ENCODE measurements at regions not wholly inside any gene's neighbourhood (a gene's known extent, or its start where the extent isn't known, plus 50 kb on each side); places are given as distances from the start of the nearest gene placed in this dataset.
A peak's percentile ranks its signal among the peaks of the same experiment; 100 is the strongest.

GRCh38 chr6:137372532-137372931 is 121.7 kb downstream of the OLIG3 start:
- no peak overlapping the region for H3K4me3 ChIP-seq (ENCODE audit: insufficient read depth, low read depth, low read length)
- H3K9me3 ChIP-seq (ENCODE audit: control insufficient read depth, low read length): no peaks in the 10 kb centered on the region
- peaks cover 3% of the 10 kb centered on the region for H3K27me3 ChIP-seq (ENCODE audit: control insufficient read depth, insufficient read depth, low read length, poor library complexity, severe bottlenecking)
- H3K36me3 ChIP-seq (ENCODE audit: control insufficient read depth, insufficient read depth, low read length): no peaks in the 10 kb centered on the region
- no peak overlapping the region for H3K27ac ChIP-seq (ENCODE audit: insufficient read depth, low read depth, low read length, poor library complexity, severe bottlenecking)
- peaks cover 9% of the 10 kb centered on the region for H3K4me1 ChIP-seq (ENCODE audit: control insufficient read depth, insufficient read depth, low read length)
- WGBS, 2 experiments: 96 to 100% methylated on average over 2 of the region's 2 CpGs

GRCh38 chr6:137371634-137372016 is 122.6 kb downstream of the OLIG3 start:
- Histone ChIP-seq H3K36me3 (ENCODE audit: control insufficient read depth, insufficient read depth, low read length) (no peaks in the 10 kb centered on the region), H3K4me3 (ENCODE audit: insufficient read depth, low read depth, low read length) (no peak overlapping the region), H3K9me3 (ENCODE audit: control insufficient read depth, low read length) (no peaks in the 10 kb centered on the region), H3K4me1 (ENCODE audit: control insufficient read depth, insufficient read depth, low read length) (peaks cover 9% of the 10 kb centered on the region), H3K27ac (ENCODE audit: insufficient read depth, low read depth, low read length, poor library complexity, severe bottlenecking) (no peak overlapping the region), H3K27me3 (ENCODE audit: control insufficient read depth, insufficient read depth, low read length, poor library complexity, severe bottlenecking) (peaks cover 3% of the 10 kb centered on the region)
- 91 to 96% methylated on average over 4 of the region's 4 CpGs for WGBS, 2 experiments

GRCh38 chr6:137370871-137371633 is 123.1 kb downstream of the OLIG3 start:
- H3K27ac ChIP-seq (ENCODE audit: insufficient read depth, low read depth, low read length, poor library complexity, severe bottlenecking): no peak overlapping the region
- 67 to 72% methylated on average over 2 of the region's 2 CpGs for WGBS, 2 experiments
- H3K27me3 ChIP-seq (ENCODE audit: control insufficient read depth, insufficient read depth, low read length, poor library complexity, severe bottlenecking): peaks cover 3% of the 10 kb centered on the region
- no peaks in the 10 kb centered on the region for H3K36me3 ChIP-seq (ENCODE audit: control insufficient read depth, insufficient read depth, low read length)
- H3K9me3 ChIP-seq (ENCODE audit: control insufficient read depth, low read length): no peaks in the 10 kb centered on the region
- peaks cover 12% of the 10 kb centered on the region for H3K4me1 ChIP-seq (ENCODE audit: control insufficient read depth, insufficient read depth, low read length)
- no peak overlapping the region for H3K4me3 ChIP-seq (ENCODE audit: insufficient read depth, low read depth, low read length)

- Histone ChIP-seq H3K36me3 (ENCODE audit: control insufficient read depth, insufficient read depth, low read length) (no peaks in the 10 kb centered on the region), H3K4me3 (ENCODE audit: insufficient read depth, low read depth, low read length) (no peak overlapping the region), H3K9me3 (ENCODE audit: control insufficient read depth, low read length) (no peaks in the 10 kb centered on the region), H3K27me3 (ENCODE audit: control insufficient read depth, insufficient read depth, low read length, poor library complexity, severe bottlenecking) (peaks cover 3% of the 10 kb centered on the region), H3K4me1 (ENCODE audit: control insufficient read depth, insufficient read depth, low read length) (peaks cover 15% of the 10 kb centered on the region), H3K27ac (ENCODE audit: insufficient read depth, low read depth, low read length, poor library complexity, severe bottlenecking) (no peak overlapping the region)
- 36 to 38% methylated on average over 1 of the region's 1 CpG for WGBS, 2 experiments
These were observed 125.1 kb downstream of the OLIG3 start for GRCh38 chr6:137369136-137369535.

GRCh38 chr6:137365707-137366437 is 128.3 kb downstream of the OLIG3 start:
- H3K27ac ChIP-seq (ENCODE audit: insufficient read depth, low read depth, low read length, poor library complexity, severe bottlenecking): peak overlapping the region; percentile 80
- H3K9me3 ChIP-seq (ENCODE audit: control insufficient read depth, low read length): no peaks in the 10 kb centered on the region
- no peaks in the 10 kb centered on the region for H3K36me3 ChIP-seq (ENCODE audit: control insufficient read depth, insufficient read depth, low read length)
- 32 to 39% methylated on average over 13 to 14 of the region's 14 CpGs for WGBS, 2 experiments
- H3K4me3 ChIP-seq (ENCODE audit: insufficient read depth, low read depth, low read length): no peak overlapping the region
- peaks cover 3% of the 10 kb centered on the region for H3K27me3 ChIP-seq (ENCODE audit: control insufficient read depth, insufficient read depth, low read length, poor library complexity, severe bottlenecking)
- peaks cover 15% of the 10 kb centered on the region for H3K4me1 ChIP-seq (ENCODE audit: control insufficient read depth, insufficient read depth, low read length)

- H3K27ac ChIP-seq (ENCODE audit: insufficient read depth, low read depth, low read length, poor library complexity, severe bottlenecking): no peak overlapping the region
These were observed 130.4 kb downstream of the OLIG3 start for GRCh38 chr6:137363805-137364138.

GRCh38 chr6:137362878-137363804 is 131.1 kb downstream of the OLIG3 start:
- Histone ChIP-seq H3K36me3 (ENCODE audit: control insufficient read depth, insufficient read depth, low read length) (no peaks in the 10 kb centered on the region), H3K27me3 (ENCODE audit: control insufficient read depth, insufficient read depth, low read length, poor library complexity, severe bottlenecking) (no peaks in the 10 kb centered on the region), H3K4me3 (ENCODE audit: insufficient read depth, low read depth, low read length) (no peak overlapping the region), H3K9me3 (ENCODE audit: control insufficient read depth, low read length) (no peaks in the 10 kb centered on the region), H3K4me1 (ENCODE audit: control insufficient read depth, insufficient read depth, low read length) (peaks cover 9% of the 10 kb centered on the region), H3K27ac (ENCODE audit: insufficient read depth, low read depth, low read length, poor library complexity, severe bottlenecking) (no peak overlapping the region)
- 86 to 89% methylated on average over 16 of the region's 16 CpGs for whole genome bisulfite sequencing, 2 experiments

More at GRCh38 chr6:137363805-137364138, 130.4 kb downstream of the OLIG3 start:
- H3K4me1 ChIP-seq (ENCODE audit: control insufficient read depth, insufficient read depth, low read length): peaks cover 6% of the 10 kb centered on the region
- whole genome bisulfite sequencing, 2 experiments: 92% methylated on average over 5 of the region's 5 CpGs
- no peak overlapping the region for H3K4me3 ChIP-seq (ENCODE audit: insufficient read depth, low read depth, low read length)
- no peaks in the 10 kb centered on the region for H3K9me3 ChIP-seq (ENCODE audit: control insufficient read depth, low read length)
- no peaks in the 10 kb centered on the region for H3K27me3 ChIP-seq (ENCODE audit: control insufficient read depth, insufficient read depth, low read length, poor library complexity, severe bottlenecking)
- H3K36me3 ChIP-seq (ENCODE audit: control insufficient read depth, insufficient read depth, low read length): no peaks in the 10 kb centered on the region

GRCh38 chr6:137361701-137362100 is 132.5 kb downstream of the OLIG3 start:
- H3K36me3 ChIP-seq (ENCODE audit: control insufficient read depth, insufficient read depth, low read length): no peaks in the 10 kb centered on the region
- no peak overlapping the region for H3K27ac ChIP-seq (ENCODE audit: insufficient read depth, low read depth, low read length, poor library complexity, severe bottlenecking)
- no peaks in the 10 kb centered on the region for H3K27me3 ChIP-seq (ENCODE audit: control insufficient read depth, insufficient read depth, low read length, poor library complexity, severe bottlenecking)
- H3K4me3 ChIP-seq (ENCODE audit: insufficient read depth, low read depth, low read length): no peak overlapping the region
- no peaks in the 10 kb centered on the region for H3K9me3 ChIP-seq (ENCODE audit: control insufficient read depth, low read length)
- peaks cover 16% of the 10 kb centered on the region for H3K4me1 ChIP-seq (ENCODE audit: control insufficient read depth, insufficient read depth, low read length)

- no peak overlapping the region for H3K27ac ChIP-seq (ENCODE audit: insufficient read depth, low read depth, low read length, poor library complexity, severe bottlenecking)
These were observed 135.9 kb downstream of the OLIG3 start for GRCh38 chr6:137358273-137358672.

GRCh38 chr6:137357948-137358266 is 136.3 kb downstream of the OLIG3 start:
- H3K27ac ChIP-seq (ENCODE audit: insufficient read depth, low read depth, low read length, poor library complexity, severe bottlenecking): no peak overlapping the region

More at GRCh38 chr6:137358273-137358672, 135.9 kb downstream of the OLIG3 start:
- H3K9me3 ChIP-seq (ENCODE audit: control insufficient read depth, low read length): no peaks in the 10 kb centered on the region
- 59 to 66% methylated on average over 3 of the region's 3 CpGs for WGBS, 2 experiments
- peaks cover 16% of the 10 kb centered on the region for H3K4me1 ChIP-seq (ENCODE audit: control insufficient read depth, insufficient read depth, low read length)
- peaks cover 4% of the 10 kb centered on the region for H3K27me3 ChIP-seq (ENCODE audit: control insufficient read depth, insufficient read depth, low read length, poor library complexity, severe bottlenecking)
- no peaks in the 10 kb centered on the region for H3K36me3 ChIP-seq (ENCODE audit: control insufficient read depth, insufficient read depth, low read length)
- no peak overlapping the region for H3K4me3 ChIP-seq (ENCODE audit: insufficient read depth, low read depth, low read length)

More at GRCh38 chr6:137357948-137358266, 136.3 kb downstream of the OLIG3 start:
- Histone ChIP-seq H3K4me1 (ENCODE audit: control insufficient read depth, insufficient read depth, low read length) (peaks cover 16% of the 10 kb centered on the region), H3K4me3 (ENCODE audit: insufficient read depth, low read depth, low read length) (no peak overlapping the region), H3K27me3 (ENCODE audit: control insufficient read depth, insufficient read depth, low read length, poor library complexity, severe bottlenecking) (peaks cover 8% of the 10 kb centered on the region), H3K36me3 (ENCODE audit: control insufficient read depth, insufficient read depth, low read length) (no peaks in the 10 kb centered on the region), H3K9me3 (ENCODE audit: control insufficient read depth, low read length) (no peaks in the 10 kb centered on the region)
